ENCODE measurements at regions not wholly inside any gene's neighbourhood (a gene's known extent, or its start where the extent isn't known, plus 50 kb on each side); places are given as distances from the start of the nearest gene placed in this dataset.

DNA sequence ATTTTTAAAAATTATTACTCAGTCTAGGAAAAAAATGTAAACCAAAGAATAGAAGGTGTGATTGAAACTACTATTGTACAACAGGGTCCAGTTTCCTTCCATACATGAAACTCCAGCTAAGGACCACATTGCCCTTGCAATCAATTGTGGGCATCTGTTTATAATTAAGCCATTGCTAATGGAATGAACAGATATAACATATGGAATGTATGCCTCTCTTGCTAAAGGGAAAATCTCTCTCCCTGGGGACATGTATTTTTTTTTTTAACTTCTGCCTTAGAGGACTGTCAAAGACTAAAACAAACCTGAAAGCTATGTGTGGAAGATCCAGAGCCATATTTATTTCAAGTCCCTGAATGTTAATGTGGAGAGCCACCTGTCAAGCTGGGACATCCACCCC, 336.8 kb upstream of the MANEA start (continued):
- TF ChIP-seq, protein P1, sequence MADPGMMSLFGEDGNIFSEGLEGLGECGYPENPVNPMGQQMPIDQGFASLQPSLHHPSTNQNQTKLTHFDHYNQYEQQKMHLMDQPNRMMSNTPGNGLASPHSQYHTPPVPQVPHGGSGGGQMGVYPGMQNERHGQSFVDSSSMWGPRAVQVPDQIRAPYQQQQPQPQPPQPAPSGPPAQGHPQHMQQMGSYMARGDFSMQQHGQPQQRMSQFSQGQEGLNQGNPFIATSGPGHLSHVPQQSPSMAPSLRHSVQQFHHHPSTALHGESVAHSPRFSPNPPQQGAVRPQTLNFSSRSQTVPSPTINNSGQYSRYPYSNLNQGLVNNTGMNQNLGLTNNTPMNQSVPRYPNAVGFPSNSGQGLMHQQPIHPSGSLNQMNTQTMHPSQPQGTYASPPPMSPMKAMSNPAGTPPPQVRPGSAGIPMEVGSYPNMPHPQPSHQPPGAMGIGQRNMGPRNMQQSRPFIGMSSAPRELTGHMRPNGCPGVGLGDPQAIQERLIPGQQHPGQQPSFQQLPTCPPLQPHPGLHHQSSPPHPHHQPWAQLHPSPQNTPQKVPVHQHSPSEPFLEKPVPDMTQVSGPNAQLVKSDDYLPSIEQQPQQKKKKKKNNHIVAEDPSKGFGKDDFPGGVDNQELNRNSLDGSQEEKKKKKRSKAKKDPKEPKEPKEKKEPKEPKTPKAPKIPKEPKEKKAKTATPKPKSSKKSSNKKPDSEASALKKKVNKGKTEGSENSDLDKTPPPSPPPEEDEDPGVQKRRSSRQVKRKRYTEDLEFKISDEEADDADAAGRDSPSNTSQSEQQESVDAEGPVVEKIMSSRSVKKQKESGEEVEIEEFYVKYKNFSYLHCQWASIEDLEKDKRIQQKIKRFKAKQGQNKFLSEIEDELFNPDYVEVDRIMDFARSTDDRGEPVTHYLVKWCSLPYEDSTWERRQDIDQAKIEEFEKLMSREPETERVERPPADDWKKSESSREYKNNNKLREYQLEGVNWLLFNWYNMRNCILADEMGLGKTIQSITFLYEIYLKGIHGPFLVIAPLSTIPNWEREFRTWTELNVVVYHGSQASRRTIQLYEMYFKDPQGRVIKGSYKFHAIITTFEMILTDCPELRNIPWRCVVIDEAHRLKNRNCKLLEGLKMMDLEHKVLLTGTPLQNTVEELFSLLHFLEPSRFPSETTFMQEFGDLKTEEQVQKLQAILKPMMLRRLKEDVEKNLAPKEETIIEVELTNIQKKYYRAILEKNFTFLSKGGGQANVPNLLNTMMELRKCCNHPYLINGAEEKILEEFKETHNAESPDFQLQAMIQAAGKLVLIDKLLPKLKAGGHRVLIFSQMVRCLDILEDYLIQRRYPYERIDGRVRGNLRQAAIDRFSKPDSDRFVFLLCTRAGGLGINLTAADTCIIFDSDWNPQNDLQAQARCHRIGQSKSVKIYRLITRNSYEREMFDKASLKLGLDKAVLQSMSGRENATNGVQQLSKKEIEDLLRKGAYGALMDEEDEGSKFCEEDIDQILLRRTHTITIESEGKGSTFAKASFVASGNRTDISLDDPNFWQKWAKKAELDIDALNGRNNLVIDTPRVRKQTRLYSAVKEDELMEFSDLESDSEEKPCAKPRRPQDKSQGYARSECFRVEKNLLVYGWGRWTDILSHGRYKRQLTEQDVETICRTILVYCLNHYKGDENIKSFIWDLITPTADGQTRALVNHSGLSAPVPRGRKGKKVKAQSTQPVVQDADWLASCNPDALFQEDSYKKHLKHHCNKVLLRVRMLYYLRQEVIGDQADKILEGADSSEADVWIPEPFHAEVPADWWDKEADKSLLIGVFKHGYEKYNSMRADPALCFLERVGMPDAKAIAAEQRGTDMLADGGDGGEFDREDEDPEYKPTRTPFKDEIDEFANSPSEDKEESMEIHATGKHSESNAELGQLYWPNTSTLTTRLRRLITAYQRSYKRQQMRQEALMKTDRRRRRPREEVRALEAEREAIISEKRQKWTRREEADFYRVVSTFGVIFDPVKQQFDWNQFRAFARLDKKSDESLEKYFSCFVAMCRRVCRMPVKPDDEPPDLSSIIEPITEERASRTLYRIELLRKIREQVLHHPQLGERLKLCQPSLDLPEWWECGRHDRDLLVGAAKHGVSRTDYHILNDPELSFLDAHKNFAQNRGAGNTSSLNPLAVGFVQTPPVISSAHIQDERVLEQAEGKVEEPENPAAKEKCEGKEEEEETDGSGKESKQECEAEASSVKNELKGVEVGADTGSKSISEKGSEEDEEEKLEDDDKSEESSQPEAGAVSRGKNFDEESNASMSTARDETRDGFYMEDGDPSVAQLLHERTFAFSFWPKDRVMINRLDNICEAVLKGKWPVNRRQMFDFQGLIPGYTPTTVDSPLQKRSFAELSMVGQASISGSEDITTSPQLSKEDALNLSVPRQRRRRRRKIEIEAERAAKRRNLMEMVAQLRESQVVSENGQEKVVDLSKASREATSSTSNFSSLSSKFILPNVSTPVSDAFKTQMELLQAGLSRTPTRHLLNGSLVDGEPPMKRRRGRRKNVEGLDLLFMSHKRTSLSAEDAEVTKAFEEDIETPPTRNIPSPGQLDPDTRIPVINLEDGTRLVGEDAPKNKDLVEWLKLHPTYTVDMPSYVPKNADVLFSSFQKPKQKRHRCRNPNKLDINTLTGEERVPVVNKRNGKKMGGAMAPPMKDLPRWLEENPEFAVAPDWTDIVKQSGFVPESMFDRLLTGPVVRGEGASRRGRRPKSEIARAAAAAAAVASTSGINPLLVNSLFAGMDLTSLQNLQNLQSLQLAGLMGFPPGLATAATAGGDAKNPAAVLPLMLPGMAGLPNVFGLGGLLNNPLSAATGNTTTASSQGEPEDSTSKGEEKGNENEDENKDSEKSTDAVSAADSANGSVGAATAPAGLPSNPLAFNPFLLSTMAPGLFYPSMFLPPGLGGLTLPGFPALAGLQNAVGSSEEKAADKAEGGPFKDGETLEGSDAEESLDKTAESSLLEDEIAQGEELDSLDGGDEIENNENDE (IDR thresholded peaks at IDR 0.05; ENCODE audit: insufficient replicate concordance, low read length) = no peak
- no peak for TF ChIP-seq SIRT6 (IDR thresholded peaks at IDR 0.05; ENCODE audit: low read length)
- TF ChIP-seq SP1 (IDR thresholded peaks at IDR 0.05; ENCODE audit: low read depth, low read length) = no peak
- no peak for TF ChIP-seq RBBP5 (IDR thresholded peaks at IDR 0.05; ENCODE audit: borderline replicate concordance, low read depth, low read length)
- TF ChIP-seq TBP (IDR thresholded peaks at IDR 0.05; ENCODE audit: low read depth, low read length) = no peak
- no peak for TF ChIP-seq RNF2 (IDR thresholded peaks at IDR 0.05; ENCODE audit: borderline replicate concordance, low read depth, low read length, missing control alignments, poor library complexity, severe bottlenecking)
- no peak for TF ChIP-seq RAD21 (IDR thresholded peaks at IDR 0.05 in 1 of 2, conservative IDR thresholded peaks at IDR 0.05 in 1 of 2; ENCODE audit: low read depth in 2 of 2, low read length in 2 of 2)
- TF ChIP-seq SIN3A (conservative IDR thresholded peaks at IDR 0.05 in 1 of 2, IDR thresholded peaks at IDR 0.05 in 1 of 2; ENCODE audit: low read depth in 1 of 2, low read length in 2 of 2) = no peak
- no peak for TF ChIP-seq EZH2 (IDR thresholded peaks at IDR 0.05; ENCODE audit: low read depth, low read length, severe bottlenecking)
